Stimulated activated CD4-positive, alpha-beta T cell treated with anti-CD3 and anti-CD28 coated beads, Interleukin-4, amount 100 ng/mL, for 24 hours (primary cell): ENCODE measurements at regions not wholly inside any gene's neighbourhood (a gene's known extent, or its start where the extent isn't known, plus 50 kb on each side); places are given as distances from the start of the nearest gene placed in this dataset.

Experiments used
- DNase-seq: peaks from one replicate; pipeline ENCODE4 v3.0.0-alpha.2; 2020

- no peak for DNase-seq
These were observed 1312.0 kb upstream of the WWC1 start for GRCh38 chr5:166979307-166979895.

GRCh38 chr5:166980666-166981065 lies 1310.8 kb upstream of the WWC1 start:
- DNase-seq = no peak

- no peak for DNase-seq
These were observed 1309.2 kb upstream of the WWC1 start for GRCh38 chr5:166982226-166982625.

GRCh38 chr5:166991601-166992000 lies 1299.8 kb upstream of the WWC1 start:
- no peak for DNase-seq

- no peak for DNase-seq
These were observed 1299.3 kb upstream of the WWC1 start for GRCh38 chr5:166992108-166992507.

- no peak for DNase-seq
These were observed 1298.3 kb upstream of the WWC1 start for GRCh38 chr5:166992874-166993722.

GRCh38 chr5:166994226-166994625 lies 1297.2 kb upstream of the WWC1 start:
- DNase-seq = no peak

- DNase-seq = no peak
These were observed 1290.2 kb upstream of the WWC1 start for GRCh38 chr5:167001246-167001645.

GRCh38 chr5:167008705-167009104 lies 1282.7 kb upstream of the WWC1 start:
- DNase-seq = no peak

- no peak for DNase-seq
These were observed 1280.2 kb upstream of the WWC1 start for GRCh38 chr5:167011196-167011595.

- DNase-seq = no peak
These were observed 1279.1 kb upstream of the WWC1 start for GRCh38 chr5:167012123-167013034.

GRCh38 chr5:167014401-167015056 lies 1276.9 kb upstream of the WWC1 start:
- no peak for DNase-seq

- no peak for DNase-seq
These were observed 1271.0 kb upstream of the WWC1 start for GRCh38 chr5:167020418-167020817.

GRCh38 chr5:167029488-167029887 lies 1262.0 kb upstream of the WWC1 start:
- DNase-seq = no peak

- DNase-seq = no peak
These were observed 1260.8 kb upstream of the WWC1 start for GRCh38 chr5:167030500-167031120.

- DNase-seq = no peak
These were observed 1254.9 kb upstream of the WWC1 start for GRCh38 chr5:167036585-167036984.

GRCh38 chr5:167049043-167049663 lies 1242.3 kb upstream of the WWC1 start:
- DNase-seq = no peak

GRCh38 chr5:167049771-167050567 lies 1241.5 kb upstream of the WWC1 start:
- no peak for DNase-seq

- DNase-seq = no peak
These were observed 1240.7 kb upstream of the WWC1 start for GRCh38 chr5:167050568-167051401.

GRCh38 chr5:167051402-167051768 lies 1240.1 kb upstream of the WWC1 start:
- no peak for DNase-seq
